Peyer's patch (tissue), 4 donors: ENCODE measurements at regions not wholly inside any gene's neighbourhood (a gene's known extent, or its start where the extent isn't known, plus 50 kb on each side); places are given as distances from the start of the nearest gene placed in this dataset.

ENCODE experiments used
- POLR2A ChIP-seq, 2 donors: fragments of 450-650 bp; IDR thresholded peaks; one replicate each; pipeline ENCODE4 v1.5.1; 2017; ENCODE audit warnings: antibody characterized with exemption in 2 of 2, mild to moderate bottlenecking in 2 of 2, moderate library complexity in 2 of 2
- TF ChIP-seq, protein P1 (sequence below), 6 experiments: fragments of 450-650 bp in 4 of 6; fragments of 200-600 bp in 2 of 6; sonication (generic) in 1 of 6; IDR thresholded peaks; one replicate each; pipeline ENCODE4 v1.5.1; 2017 to 2019; ENCODE audit warnings: antibody characterized with exemption in 6 of 6, mild to moderate bottlenecking in 3 of 6, moderate library complexity in 1 of 6

DNA sequence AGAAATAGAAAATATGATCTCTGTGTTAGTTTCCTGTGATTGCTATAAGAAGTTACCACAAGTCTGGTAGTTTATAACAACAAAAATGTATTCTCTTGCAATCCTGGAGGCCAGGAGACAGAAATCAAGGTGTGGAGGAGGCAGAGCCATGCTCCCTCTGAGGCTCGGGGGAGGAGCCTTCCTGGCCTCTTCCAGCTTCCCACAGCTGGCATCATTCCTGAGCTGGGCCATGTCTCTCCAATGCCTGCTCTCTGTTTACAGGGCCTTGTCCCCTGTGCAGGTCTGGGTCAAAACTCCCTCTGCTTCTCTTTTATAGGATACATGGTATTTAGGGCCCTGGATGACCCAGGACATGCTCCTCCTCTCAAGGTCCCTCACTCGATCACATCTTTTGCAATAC, 81.3 kb upstream of the RET start:
- TF ChIP-seq, protein P1, sequence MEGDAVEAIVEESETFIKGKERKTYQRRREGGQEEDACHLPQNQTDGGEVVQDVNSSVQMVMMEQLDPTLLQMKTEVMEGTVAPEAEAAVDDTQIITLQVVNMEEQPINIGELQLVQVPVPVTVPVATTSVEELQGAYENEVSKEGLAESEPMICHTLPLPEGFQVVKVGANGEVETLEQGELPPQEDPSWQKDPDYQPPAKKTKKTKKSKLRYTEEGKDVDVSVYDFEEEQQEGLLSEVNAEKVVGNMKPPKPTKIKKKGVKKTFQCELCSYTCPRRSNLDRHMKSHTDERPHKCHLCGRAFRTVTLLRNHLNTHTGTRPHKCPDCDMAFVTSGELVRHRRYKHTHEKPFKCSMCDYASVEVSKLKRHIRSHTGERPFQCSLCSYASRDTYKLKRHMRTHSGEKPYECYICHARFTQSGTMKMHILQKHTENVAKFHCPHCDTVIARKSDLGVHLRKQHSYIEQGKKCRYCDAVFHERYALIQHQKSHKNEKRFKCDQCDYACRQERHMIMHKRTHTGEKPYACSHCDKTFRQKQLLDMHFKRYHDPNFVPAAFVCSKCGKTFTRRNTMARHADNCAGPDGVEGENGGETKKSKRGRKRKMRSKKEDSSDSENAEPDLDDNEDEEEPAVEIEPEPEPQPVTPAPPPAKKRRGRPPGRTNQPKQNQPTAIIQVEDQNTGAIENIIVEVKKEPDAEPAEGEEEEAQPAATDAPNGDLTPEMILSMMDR (IDR thresholded peaks at IDR 0.05) = no peak
- no peak for TF ChIP-seq POLR2A (IDR thresholded peaks at IDR 0.05)
